Suprapubic skin (tissue), 4 donors: ENCODE measurements at regions not wholly inside any gene's neighbourhood (a gene's known extent, or its start where the extent isn't known, plus 50 kb on each side); places are given as distances from the start of the nearest gene placed in this dataset.

ENCODE experiments used
- POLR2A ChIP-seq, 2 donors: fragments of 450-650 bp; IDR thresholded peaks; one replicate each; pipeline ENCODE4 v1.6.1; 2017; ENCODE audit warnings: antibody characterized with exemption in 2 of 2, mild to moderate bottlenecking in 2 of 2, moderate library complexity in 2 of 2
- POLR2AphosphoS5 ChIP-seq, 3 donors: sonication (generic); formaldehyde crosslinking; IDR thresholded peaks; one replicate each; pipeline ENCODE4 v1.6.1; 2017; ENCODE audit warnings: antibody characterized with exemption in 3 of 3
- TF ChIP-seq, protein P1 (sequence below), 2 donors: fragments of 200-600 bp in 1 of 2; fragments of 450-650 bp in 1 of 2; sonication (generic) in 1 of 2; IDR thresholded peaks; one replicate each; pipeline ENCODE4 v1.5.1; 2016 to 2019; ENCODE audit warnings: antibody characterized with exemption in 2 of 2, mild to moderate bottlenecking in 1 of 2, moderate library complexity in 1 of 2

DNA sequence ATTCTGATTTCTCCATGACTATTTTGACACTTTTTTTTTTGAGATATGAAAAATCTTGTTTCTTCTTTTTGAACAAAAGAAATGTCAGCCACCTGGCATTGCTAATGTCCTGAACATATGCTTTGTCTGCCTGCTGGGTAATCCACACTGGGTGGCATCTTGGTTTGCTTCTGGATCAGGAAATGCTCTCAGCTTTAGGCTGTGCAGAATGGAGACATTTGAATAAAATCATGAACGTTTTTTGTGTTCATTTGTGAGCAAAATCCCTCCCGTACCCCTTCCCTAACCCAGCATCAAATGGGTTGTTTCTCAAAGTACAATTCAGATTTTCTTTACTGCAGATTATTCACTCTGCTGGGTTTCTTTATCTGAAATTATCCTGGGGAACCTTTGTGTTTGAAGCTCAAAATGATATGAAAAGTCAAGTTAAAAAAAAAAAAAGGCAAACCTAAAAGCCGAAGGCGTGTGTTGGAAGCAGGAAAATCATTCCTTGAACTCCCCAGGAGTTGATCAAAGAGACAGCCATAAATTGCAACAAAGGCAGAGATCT, 53.4 kb upstream of the KLF7 start:
- TF ChIP-seq, protein P1, sequence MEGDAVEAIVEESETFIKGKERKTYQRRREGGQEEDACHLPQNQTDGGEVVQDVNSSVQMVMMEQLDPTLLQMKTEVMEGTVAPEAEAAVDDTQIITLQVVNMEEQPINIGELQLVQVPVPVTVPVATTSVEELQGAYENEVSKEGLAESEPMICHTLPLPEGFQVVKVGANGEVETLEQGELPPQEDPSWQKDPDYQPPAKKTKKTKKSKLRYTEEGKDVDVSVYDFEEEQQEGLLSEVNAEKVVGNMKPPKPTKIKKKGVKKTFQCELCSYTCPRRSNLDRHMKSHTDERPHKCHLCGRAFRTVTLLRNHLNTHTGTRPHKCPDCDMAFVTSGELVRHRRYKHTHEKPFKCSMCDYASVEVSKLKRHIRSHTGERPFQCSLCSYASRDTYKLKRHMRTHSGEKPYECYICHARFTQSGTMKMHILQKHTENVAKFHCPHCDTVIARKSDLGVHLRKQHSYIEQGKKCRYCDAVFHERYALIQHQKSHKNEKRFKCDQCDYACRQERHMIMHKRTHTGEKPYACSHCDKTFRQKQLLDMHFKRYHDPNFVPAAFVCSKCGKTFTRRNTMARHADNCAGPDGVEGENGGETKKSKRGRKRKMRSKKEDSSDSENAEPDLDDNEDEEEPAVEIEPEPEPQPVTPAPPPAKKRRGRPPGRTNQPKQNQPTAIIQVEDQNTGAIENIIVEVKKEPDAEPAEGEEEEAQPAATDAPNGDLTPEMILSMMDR (IDR thresholded peaks at IDR 0.05) = no peak
- TF ChIP-seq POLR2AphosphoS5 (IDR thresholded peaks at IDR 0.05) = no peak
- TF ChIP-seq POLR2A (IDR thresholded peaks at IDR 0.05) = no peak
